Endothelial cell of umbilical vein (primary cell): ENCODE measurements at regions not wholly inside any gene's neighbourhood (a gene's known extent, or its start where the extent isn't known, plus 50 kb on each side); places are given as distances from the start of the nearest gene placed in this dataset.

Experiments used
- BruUV-seq: library from RNA; stranded (reverse); fragments of 400-500 nt; replicated peaks from 2 replicates; lab custom pipeline; 2021; lab: Mats Ljungman, UMichigan
- CTCF ChIA-PET: fragments of 300-600, 350-600 bp; sonication (Branson Sonifier 250); formaldehyde crosslinking; loops from one replicate; lab custom pipeline; 2021; ENCODE audit warnings: antibody characterized with exemption, inconsistent platforms; lab: Charles Lee
- POLR2A ChIA-PET: fragments of 300-600, 350-600 bp; sonication (Branson Sonifier 250); formaldehyde crosslinking; loops from one replicate; lab custom pipeline; 2021; ENCODE audit warnings: antibody characterized with exemption, inconsistent platforms; lab: Charles Lee
- DNase-seq: peaks from one replicate; pipeline ENCODE4 v3.0.0-alpha.2; 2011; ENCODE audit warnings: low read depth, low spot score
- FAIRE-seq: peaks from 2 replicates; lab custom pipeline; 2011; peaks lifted over from hg19 to GRCh38; lab: Jason Lieb, UNC
- H2AFZ ChIP-seq: 2 replicates; pipeline ENCODE4 v1.6.0; 2012; ENCODE audit warnings: low read depth, low read length, control low read depth, inconsistent platforms
- H3K27ac ChIP-seq: 2 replicates; pipeline ENCODE4 v1.5.1; 2011; ENCODE audit warnings: low read depth, mild to moderate bottlenecking, control low read depth, low read length, moderate library complexity; ENCODE audit not compliant: insufficient read depth
- H3K27me3 ChIP-seq, 2 experiments: 2 replicates each; pipeline versions ENCODE4 v1.6.0 to v1.6.1; 2011; ENCODE audit warnings: low read length in 2 of 2, mixed read lengths in 1 of 2; ENCODE audit not compliant: control insufficient read depth in 2 of 2, insufficient read depth in 2 of 2
- H3K36me3 ChIP-seq, 2 experiments: 2 replicates in 1 of 2; 3 replicates in 1 of 2; pipeline ENCODE4 v1.5.1; 2011; ENCODE audit warnings: low read length in 2 of 2, mild to moderate bottlenecking in 1 of 2, moderate library complexity in 1 of 2; ENCODE audit not compliant: control insufficient read depth in 2 of 2, insufficient read depth in 2 of 2; ENCODE audit errors: extremely low read depth in 1 of 2
- H3K4me1 ChIP-seq: 3 replicates; pipeline ENCODE4 v1.5.1; 2011; ENCODE audit warnings: mild to moderate bottlenecking, low read length; ENCODE audit not compliant: control insufficient read depth, insufficient read depth; ENCODE audit errors: extremely low read depth
- H3K4me2 ChIP-seq: 2 replicates; pipeline ENCODE4 v1.6.1; 2011; ENCODE audit warnings: low read length, control low read depth, mixed read lengths; ENCODE audit not compliant: insufficient read depth
- H3K4me3 ChIP-seq, 3 experiments: fragments of 200-600 bp in 1 of 3; sonication (generic), shearing (Covaris generic) in 1 of 3; replicated peaks in 1 of 3; 2 replicates each; pipeline ENCODE4 v1.5.1; 2011 to 2016; ENCODE audit warnings: control low read depth in 3 of 3, low read length in 3 of 3, mild to moderate bottlenecking in 2 of 3, inconsistent platforms in 1 of 3, low read depth in 1 of 3, moderate library complexity in 1 of 3; ENCODE audit not compliant: insufficient read depth in 1 of 3
- H3K79me2 ChIP-seq: 2 replicates; pipeline ENCODE4 v1.6.0; 2012; ENCODE audit warnings: low read length, inconsistent platforms; ENCODE audit not compliant: control insufficient read depth, insufficient read depth
- H3K9ac ChIP-seq: replicated peaks from 2 replicates; pipeline ENCODE3; 2011; ENCODE audit warnings: low read length, control low read depth; ENCODE audit not compliant: insufficient read depth; ENCODE audit errors: extremely low read depth
- H3K9me1 ChIP-seq: replicated peaks from 3 replicates; pipeline ENCODE4 v1.6.0; 2011; ENCODE audit warnings: mild to moderate bottlenecking, low read length; ENCODE audit not compliant: control insufficient read depth, insufficient read depth; ENCODE audit errors: extremely low read depth
- H3K9me3 ChIP-seq: replicated peaks from 2 replicates; pipeline ENCODE4 v1.5.1; 2012; ENCODE audit warnings: low read length, inconsistent platforms; ENCODE audit not compliant: control insufficient read depth, insufficient read depth
- H4K20me1 ChIP-seq: replicated peaks from 2 replicates; pipeline ENCODE3; 2011; ENCODE audit warnings: mild to moderate bottlenecking, low read length; ENCODE audit not compliant: control insufficient read depth, insufficient read depth; ENCODE audit errors: extremely low read depth
- EZH2 ChIP-seq: IDR thresholded peaks from 2 replicates; pipeline ENCODE4 v1.6.1; 2012; ENCODE audit warnings: borderline replicate concordance, low read depth, mild to moderate bottlenecking, moderate library complexity, low read length, inconsistent platforms; ENCODE audit not compliant: severe bottlenecking
- FOS ChIP-seq: IDR thresholded peaks from 2 replicates; pipeline ENCODE4 v1.6.1; 2011; ENCODE audit warnings: mild to moderate bottlenecking, low read length, moderate library complexity, borderline replicate concordance; ENCODE audit not compliant: insufficient read depth
- GATA2 ChIP-seq: IDR thresholded peaks from 2 replicates; pipeline ENCODE4 v1.7.0; 2011; ENCODE audit warnings: low read depth, mild to moderate bottlenecking, moderate library complexity, mixed read lengths, low read length; ENCODE audit not compliant: insufficient read length, insufficient read depth
- JUN ChIP-seq: IDR thresholded peaks from 2 replicates; pipeline ENCODE4 v1.6.1; 2011; ENCODE audit warnings: borderline replicate concordance, low read depth; ENCODE audit not compliant: insufficient read length, insufficient read depth
- MAX ChIP-seq: IDR thresholded peaks from 2 replicates; pipeline ENCODE4 v1.6.1; 2011; ENCODE audit not compliant: insufficient read depth, insufficient read length
- MYC ChIP-seq: IDR thresholded peaks from one replicate; pipeline ENCODE4 v1.6.1; 2011; ENCODE audit warnings: mild to moderate bottlenecking, low read depth, low read length
- POLR2A ChIP-seq: IDR thresholded peaks from 2 replicates; pipeline ENCODE4 v1.6.1; 2012; ENCODE audit warnings: low read depth, mild to moderate bottlenecking, control low read depth, low read length
- POLR2AphosphoS5 ChIP-seq: IDR thresholded peaks from 2 replicates; pipeline ENCODE4 v1.6.1; 2012; ENCODE audit warnings: low read depth, mild to moderate bottlenecking, control low read depth, low read length, moderate library complexity; ENCODE audit not compliant: insufficient read depth
- dilution Hi-C: fragments of 300-500 bp; cut with MboI; formaldehyde crosslinking; loops from one replicate; pipeline ENCODE4 v1.15.0; 2019; ENCODE audit warnings: low sequenced_read_pairs; ENCODE audit not compliant: extremely low pct_ligation_motif_present
- intact Hi-C: fragments of 100-400 bp; cut with micrococcal nuclease; formaldehyde crosslinking; loops from one replicate; pipeline ENCODE4 v1.10.0; 2022
- TF ChIP-seq, protein P1 (sequence below), 2 donors: IDR thresholded peaks; 1 replicate in 1 of 2; 2 replicates in 1 of 2; pipeline ENCODE4 v1.5.1; 2011; ENCODE audit warnings: low read length in 2 of 2, mild to moderate bottlenecking in 2 of 2, moderate library complexity in 2 of 2, control low read depth in 1 of 2, inconsistent platforms in 1 of 2, low read depth in 1 of 2; ENCODE audit not compliant: insufficient read depth in 1 of 2; ENCODE audit errors: extremely low read depth in 1 of 2

GRCh38 chr4:128635955-128636560 lies 173.4 kb upstream of the JADE1 start:
- H3K9ac ChIP-seq = no peak overlapping the region
- no peaks in the 10 kb centered on the region for H3K27me3 ChIP-seq
- FAIRE-seq = no peak
- H3K9me3 ChIP-seq = no peaks in the 10 kb centered on the region
- H3K4me3 ChIP-seq = no peak overlapping the region
- H3K27ac ChIP-seq = no peak overlapping the region
- dilution Hi-C loops = no loop called here
- no peak for DNase-seq
- ChIA-PET CTCF (interaction anchor here (0.8 kb wide), 1 partner anchor 182 kb away, joined by 5 read pairs; no protein-coding TSS in a partner anchor), POLR2A (no interaction called here)
- H3K36me3 ChIP-seq = no peaks in the 10 kb centered on the region
- H3K4me2 ChIP-seq = no peak overlapping the region
- no peak overlapping the region for H2AFZ ChIP-seq
- H3K9me1 ChIP-seq = no peaks in the 10 kb centered on the region
- H3K79me2 ChIP-seq = no peaks in the 10 kb centered on the region
- no peaks in the 10 kb centered on the region for H3K4me1 ChIP-seq
- H4K20me1 ChIP-seq = no peaks in the 10 kb centered on the region
- intact Hi-C loops = no loop called here
- no TSS peak for BruUV-seq
- TF ChIP-seq MYC = no peak
- TF ChIP-seq GATA2 = no peak
- TF ChIP-seq, protein P1, sequence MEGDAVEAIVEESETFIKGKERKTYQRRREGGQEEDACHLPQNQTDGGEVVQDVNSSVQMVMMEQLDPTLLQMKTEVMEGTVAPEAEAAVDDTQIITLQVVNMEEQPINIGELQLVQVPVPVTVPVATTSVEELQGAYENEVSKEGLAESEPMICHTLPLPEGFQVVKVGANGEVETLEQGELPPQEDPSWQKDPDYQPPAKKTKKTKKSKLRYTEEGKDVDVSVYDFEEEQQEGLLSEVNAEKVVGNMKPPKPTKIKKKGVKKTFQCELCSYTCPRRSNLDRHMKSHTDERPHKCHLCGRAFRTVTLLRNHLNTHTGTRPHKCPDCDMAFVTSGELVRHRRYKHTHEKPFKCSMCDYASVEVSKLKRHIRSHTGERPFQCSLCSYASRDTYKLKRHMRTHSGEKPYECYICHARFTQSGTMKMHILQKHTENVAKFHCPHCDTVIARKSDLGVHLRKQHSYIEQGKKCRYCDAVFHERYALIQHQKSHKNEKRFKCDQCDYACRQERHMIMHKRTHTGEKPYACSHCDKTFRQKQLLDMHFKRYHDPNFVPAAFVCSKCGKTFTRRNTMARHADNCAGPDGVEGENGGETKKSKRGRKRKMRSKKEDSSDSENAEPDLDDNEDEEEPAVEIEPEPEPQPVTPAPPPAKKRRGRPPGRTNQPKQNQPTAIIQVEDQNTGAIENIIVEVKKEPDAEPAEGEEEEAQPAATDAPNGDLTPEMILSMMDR (IDR thresholded peaks at IDR 0.05; ENCODE audit: extremely low read depth in 1 of 2, insufficient read depth in 1 of 2, low read depth in 1 of 2, low read length in 2 of 2) = no peak
- TF ChIP-seq JUN = no peak
- TF ChIP-seq FOS = no peak
- TF ChIP-seq POLR2AphosphoS5 = no peak
- TF ChIP-seq POLR2A = no peak
- TF ChIP-seq MAX = no peak
- TF ChIP-seq EZH2 = no peak
